GM23338 (cell line): ENCODE measurements at regions not wholly inside any gene's neighbourhood (a gene's known extent, or its start where the extent isn't known, plus 50 kb on each side); places are given as distances from the start of the nearest gene placed in this dataset.

Source experiments
- CREB1 ChIP-seq: fragments of 250-450 bp; sonication (Bioruptor Pico); IDR thresholded peaks from 2 replicates; pipeline ENCODE4 v1.5.0; 2020; ENCODE audit warnings: low read depth, mild to moderate bottlenecking, moderate library complexity
- ETS1 ChIP-seq: IDR thresholded peaks from 2 replicates; pipeline ENCODE4 v1.6.1; 2016; ENCODE audit warnings: antibody characterized with exemption
- EZH2 ChIP-seq: fragments of 200-600 bp; sonication (generic); IDR thresholded peaks from one replicate; pipeline ENCODE4 v1.8.0; 2017; ENCODE audit warnings: antibody characterized with exemption, mild to moderate bottlenecking, low read depth; ENCODE audit not compliant: unreplicated experiment
- EZH2phosphoT487 ChIP-seq: fragments of 200-600 bp; sonication (generic); IDR thresholded peaks from one replicate; pipeline ENCODE4 v1.8.1; 2018; ENCODE audit warnings: antibody characterized with exemption; ENCODE audit not compliant: unreplicated experiment
- JUNB ChIP-seq: IDR thresholded peaks from one replicate; pipeline ENCODE4 v1.6.1; 2016; ENCODE audit warnings: antibody characterized with exemption; ENCODE audit not compliant: unreplicated experiment
- NANOG ChIP-seq: IDR thresholded peaks from 2 replicates; pipeline ENCODE4 v1.6.1; 2016; ENCODE audit warnings: antibody characterized with exemption, borderline replicate concordance
- POLR2AphosphoS5 ChIP-seq: IDR thresholded peaks from 2 replicates; pipeline ENCODE4 v1.6.1; 2016; ENCODE audit warnings: antibody characterized with exemption, low read depth
- ZNF114 ChIP-seq: fragments of 250-450 bp; sonication (Bioruptor Pico); IDR thresholded peaks from 2 replicates; pipeline ENCODE4 v1.5.0; 2020; ENCODE audit warnings: mild to moderate bottlenecking, moderate library complexity
- ZNF331 ChIP-seq: fragments of 250-450 bp; sonication (Bioruptor Pico); IDR thresholded peaks from 2 replicates; pipeline ENCODE4 v1.5.0; 2020; ENCODE audit warnings: low read depth, mild to moderate bottlenecking, moderate library complexity
- ZNF462 ChIP-seq: fragments of 250-450 bp; sonication (Bioruptor Pico); IDR thresholded peaks from 2 replicates; pipeline ENCODE4 v1.5.0; 2020; ENCODE audit warnings: mild to moderate bottlenecking, moderate library complexity
- TF ChIP-seq, protein P1 (sequence below), 2 experiments: fragments of 200-600 bp in 1 of 2; sonication (generic) in 1 of 2; conservative IDR thresholded peaks; 2 replicates each; pipeline versions ENCODE4 v1.5.1 to v1.6.1; 2016 to 2017; ENCODE audit warnings: antibody characterized with exemption in 2 of 2, low read depth in 2 of 2, mild to moderate bottlenecking in 2 of 2, moderate library complexity in 1 of 2
- TF ChIP-seq, protein P2 (sequence below): IDR thresholded peaks from one replicate; pipeline ENCODE4 v1.6.1; 2018; ENCODE audit warnings: antibody characterized with exemption; ENCODE audit not compliant: unreplicated experiment

DNA sequence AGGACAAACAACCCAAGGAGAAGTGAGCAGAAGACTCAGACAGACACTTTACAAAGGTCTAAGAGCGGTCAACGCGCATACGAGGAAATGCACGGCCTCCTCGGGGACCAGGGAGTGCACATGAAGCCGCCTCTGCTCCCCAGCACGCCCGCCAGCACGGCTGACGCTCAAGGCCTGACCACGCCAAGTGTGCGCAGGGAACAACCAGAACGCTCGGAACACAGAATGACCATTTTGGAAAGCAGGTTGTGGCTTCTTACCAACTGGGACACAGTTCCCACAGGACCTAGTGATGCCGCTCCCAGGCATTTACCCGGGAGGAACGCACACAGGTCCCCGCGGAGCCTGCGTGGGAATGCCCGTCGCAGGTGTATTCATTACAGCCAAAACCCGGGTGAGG, 191.5 kb upstream of the PPP1R26 start:
- TF ChIP-seq, protein P1, sequence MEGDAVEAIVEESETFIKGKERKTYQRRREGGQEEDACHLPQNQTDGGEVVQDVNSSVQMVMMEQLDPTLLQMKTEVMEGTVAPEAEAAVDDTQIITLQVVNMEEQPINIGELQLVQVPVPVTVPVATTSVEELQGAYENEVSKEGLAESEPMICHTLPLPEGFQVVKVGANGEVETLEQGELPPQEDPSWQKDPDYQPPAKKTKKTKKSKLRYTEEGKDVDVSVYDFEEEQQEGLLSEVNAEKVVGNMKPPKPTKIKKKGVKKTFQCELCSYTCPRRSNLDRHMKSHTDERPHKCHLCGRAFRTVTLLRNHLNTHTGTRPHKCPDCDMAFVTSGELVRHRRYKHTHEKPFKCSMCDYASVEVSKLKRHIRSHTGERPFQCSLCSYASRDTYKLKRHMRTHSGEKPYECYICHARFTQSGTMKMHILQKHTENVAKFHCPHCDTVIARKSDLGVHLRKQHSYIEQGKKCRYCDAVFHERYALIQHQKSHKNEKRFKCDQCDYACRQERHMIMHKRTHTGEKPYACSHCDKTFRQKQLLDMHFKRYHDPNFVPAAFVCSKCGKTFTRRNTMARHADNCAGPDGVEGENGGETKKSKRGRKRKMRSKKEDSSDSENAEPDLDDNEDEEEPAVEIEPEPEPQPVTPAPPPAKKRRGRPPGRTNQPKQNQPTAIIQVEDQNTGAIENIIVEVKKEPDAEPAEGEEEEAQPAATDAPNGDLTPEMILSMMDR (conservative IDR thresholded peaks at IDR 0.05; ENCODE audit: low read depth in 2 of 2), result no peak
- TF ChIP-seq POLR2AphosphoS5, result no peak
- no peak for TF ChIP-seq CREB1 (CRISPR knock-in tag)
- TF ChIP-seq EZH2, result no peak
- no peak for TF ChIP-seq EZH2phosphoT487
- TF ChIP-seq, protein P2, sequence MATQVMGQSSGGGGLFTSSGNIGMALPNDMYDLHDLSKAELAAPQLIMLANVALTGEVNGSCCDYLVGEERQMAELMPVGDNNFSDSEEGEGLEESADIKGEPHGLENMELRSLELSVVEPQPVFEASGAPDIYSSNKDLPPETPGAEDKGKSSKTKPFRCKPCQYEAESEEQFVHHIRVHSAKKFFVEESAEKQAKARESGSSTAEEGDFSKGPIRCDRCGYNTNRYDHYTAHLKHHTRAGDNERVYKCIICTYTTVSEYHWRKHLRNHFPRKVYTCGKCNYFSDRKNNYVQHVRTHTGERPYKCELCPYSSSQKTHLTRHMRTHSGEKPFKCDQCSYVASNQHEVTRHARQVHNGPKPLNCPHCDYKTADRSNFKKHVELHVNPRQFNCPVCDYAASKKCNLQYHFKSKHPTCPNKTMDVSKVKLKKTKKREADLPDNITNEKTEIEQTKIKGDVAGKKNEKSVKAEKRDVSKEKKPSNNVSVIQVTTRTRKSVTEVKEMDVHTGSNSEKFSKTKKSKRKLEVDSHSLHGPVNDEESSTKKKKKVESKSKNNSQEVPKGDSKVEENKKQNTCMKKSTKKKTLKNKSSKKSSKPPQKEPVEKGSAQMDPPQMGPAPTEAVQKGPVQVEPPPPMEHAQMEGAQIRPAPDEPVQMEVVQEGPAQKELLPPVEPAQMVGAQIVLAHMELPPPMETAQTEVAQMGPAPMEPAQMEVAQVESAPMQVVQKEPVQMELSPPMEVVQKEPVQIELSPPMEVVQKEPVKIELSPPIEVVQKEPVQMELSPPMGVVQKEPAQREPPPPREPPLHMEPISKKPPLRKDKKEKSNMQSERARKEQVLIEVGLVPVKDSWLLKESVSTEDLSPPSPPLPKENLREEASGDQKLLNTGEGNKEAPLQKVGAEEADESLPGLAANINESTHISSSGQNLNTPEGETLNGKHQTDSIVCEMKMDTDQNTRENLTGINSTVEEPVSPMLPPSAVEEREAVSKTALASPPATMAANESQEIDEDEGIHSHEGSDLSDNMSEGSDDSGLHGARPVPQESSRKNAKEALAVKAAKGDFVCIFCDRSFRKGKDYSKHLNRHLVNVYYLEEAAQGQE, result no peak
- no peak for TF ChIP-seq ZNF462 (CRISPR knock-in tag)
- no peak for TF ChIP-seq ZNF331 (CRISPR knock-in tag)
- TF ChIP-seq ETS1, result no peak
- no peak for TF ChIP-seq NANOG
- TF ChIP-seq ZNF114 (CRISPR knock-in tag), result no peak
- no peak for TF ChIP-seq JUNB
